GM19455 (cell line): ENCODE measurements at regions not wholly inside any gene's neighbourhood (a gene's known extent, or its start where the extent isn't known, plus 50 kb on each side); places are given as distances from the start of the nearest gene placed in this dataset.
"Not testable (repeated sequence)": the region's sequence is repeated elsewhere in the genome, so short reads cannot be mapped to it uniquely, and the experiment has no call there.

Experiments used
- ATAC-seq: cut with Tn5 transposase; IDR thresholded peaks from one replicate; pipeline ENCODE4 v1.9.1; 2021; ENCODE audit not compliant: unreplicated experiment

DNA sequence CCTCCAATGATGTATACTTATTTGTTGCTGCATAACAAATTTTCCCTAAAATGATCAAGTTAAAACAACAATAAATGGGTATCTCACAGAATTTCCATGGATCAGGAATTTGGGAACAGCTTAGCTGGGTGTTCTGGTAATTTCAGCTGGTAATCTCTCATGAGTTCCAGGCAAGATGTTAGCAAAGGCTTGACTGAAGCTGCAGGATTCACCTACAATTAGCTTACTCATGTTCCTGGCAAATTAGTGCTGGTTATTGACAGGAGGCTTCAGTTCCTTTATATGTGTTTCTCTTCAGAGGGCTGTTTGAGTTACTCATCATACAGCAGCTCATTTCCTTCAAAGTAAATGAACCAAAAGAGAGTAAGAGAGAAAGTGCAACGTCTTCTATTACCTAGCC, 506.3 kb upstream of the IMPG1 start:
- no peak for ATAC-seq

DNA sequence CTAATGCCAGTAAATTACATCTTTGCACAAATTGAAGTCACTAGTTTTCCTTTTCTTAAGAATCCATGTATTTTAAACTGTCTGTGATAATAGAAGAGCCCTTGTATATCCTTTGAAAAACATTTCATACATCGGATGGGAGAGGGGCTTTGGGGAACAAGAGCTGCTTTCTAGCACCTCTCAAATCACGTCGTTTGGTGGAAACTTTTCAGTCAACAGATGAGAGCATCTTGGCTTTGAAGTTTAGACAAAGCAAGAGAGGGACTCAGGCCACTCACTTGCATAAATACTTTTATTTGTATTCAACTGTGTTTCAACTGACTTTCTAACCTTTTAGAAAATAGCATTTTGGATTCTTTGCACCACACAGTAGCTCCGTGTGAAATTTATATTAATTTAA, 502.3 kb upstream of the IMPG1 start:
- no peak for ATAC-seq

DNA sequence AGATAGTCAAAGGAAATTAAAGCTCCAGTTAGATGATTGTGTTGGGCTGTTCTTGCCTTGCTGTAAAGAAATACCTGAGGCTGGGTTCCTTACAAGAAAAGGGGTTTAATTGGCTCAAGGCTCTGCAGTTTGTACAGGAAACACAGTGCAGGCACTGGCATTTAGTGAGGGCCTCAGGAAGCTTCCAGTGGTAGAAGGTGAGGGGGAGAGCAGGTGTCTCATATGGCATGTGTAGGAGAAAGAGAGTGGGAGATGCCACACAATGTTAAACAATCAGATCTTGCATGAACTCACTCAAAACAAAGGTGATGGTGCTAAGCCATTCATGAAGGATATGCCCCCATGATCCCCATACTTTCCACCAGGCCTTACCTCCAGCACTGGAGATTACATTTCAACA, 493.5 kb upstream of the IMPG1 start:
- ATAC-seq = no peak

DNA sequence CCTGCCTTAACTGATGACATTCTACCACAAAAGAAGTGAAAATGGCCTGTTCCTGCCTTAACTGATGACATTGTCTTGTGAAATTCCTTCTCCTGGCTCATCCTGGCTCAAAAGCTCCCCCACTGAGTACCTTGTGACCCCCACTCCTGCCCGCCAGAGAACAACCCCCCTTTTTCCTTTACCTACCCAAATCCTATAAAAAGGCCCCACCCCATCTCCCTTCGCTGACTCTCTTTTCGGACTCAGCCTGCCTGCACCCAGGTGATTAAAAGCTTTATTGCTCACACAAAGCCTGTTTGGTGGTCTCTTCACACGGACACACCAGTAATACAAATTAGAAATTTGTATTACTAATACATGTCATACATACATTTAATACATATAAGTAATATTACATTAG, 489.9 kb upstream of the IMPG1 start:
- not testable (repeated sequence) for ATAC-seq

DNA sequence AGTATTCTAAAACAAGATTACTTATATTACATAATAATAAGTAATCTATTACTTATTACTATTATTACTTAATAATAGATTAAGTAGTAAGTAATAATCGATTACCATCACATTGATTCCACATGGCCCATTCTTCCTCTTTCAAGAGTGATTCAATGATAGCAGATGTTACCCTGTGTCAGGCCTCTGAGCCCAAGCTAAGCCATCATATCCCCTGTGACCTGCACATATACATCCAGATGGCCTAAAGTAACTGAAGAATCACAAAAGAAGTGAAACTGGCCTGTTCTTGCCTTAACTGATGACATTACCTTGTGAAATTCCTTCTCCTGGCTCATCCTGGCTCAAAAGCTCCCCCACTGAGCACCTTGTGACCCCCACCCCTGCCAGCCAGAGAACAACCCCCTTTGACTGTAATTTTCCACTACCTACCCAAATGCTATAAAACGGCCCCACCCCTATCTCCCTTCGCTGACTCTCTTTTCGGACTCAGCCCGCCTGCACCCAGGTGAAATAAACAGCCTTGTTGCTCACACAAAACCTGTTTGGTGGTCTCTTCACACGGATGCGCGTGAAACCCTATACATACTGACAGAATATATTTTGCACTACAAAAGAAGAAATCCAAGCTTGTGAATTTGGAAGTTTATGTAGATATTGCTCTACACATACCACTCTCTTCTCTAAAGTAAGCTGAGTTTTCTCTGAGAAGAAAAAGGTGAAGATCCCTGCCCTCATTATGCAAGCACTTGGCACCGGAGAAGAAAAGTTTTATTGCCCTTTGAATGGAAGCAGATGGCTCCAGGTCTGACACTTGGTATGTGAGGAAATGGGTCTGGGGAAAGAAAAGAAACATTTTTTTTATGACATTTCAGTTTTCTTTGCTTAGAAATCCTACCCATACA, 488.6 kb upstream of the IMPG1 start:
- not testable (repeated sequence) for ATAC-seq

DNA sequence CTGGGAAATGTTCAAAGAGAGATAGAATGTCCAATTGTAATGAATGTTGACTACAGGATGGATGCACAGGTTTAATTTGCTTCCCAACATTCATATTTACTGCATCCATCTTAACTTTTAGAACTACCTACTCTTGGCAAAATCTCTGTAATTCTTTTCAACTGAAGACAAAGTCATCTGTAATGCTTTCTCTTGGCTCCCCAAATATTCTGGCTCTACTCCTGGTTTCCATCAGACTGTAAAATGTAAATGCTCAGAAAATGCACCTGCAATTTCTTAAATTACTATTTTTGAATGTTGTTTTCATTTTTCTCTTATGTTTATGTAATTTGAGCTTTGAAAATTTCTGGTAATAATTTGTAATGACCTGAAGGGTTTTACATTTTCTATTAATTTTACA, 480.8 kb upstream of the IMPG1 start:
- ATAC-seq = no peak

DNA sequence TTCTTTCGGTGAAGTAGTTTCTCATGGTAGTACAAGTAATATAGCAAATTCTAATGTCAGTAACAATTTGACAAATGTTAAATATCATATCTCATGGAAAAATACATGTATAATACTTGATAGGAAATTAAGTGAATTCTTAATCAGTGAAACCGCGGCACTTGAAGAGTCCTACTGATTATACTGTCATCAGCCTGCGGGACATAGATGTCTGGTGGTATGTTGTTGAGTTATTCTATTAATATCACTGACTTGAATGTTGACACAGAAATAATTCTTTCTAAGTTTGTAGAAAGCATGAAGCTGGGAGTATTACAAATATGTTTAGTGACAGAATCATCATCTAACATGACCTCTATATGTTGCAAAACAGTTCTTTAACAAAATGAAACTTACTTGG, 479.8 kb upstream of the IMPG1 start:
- ATAC-seq = no peak

DNA sequence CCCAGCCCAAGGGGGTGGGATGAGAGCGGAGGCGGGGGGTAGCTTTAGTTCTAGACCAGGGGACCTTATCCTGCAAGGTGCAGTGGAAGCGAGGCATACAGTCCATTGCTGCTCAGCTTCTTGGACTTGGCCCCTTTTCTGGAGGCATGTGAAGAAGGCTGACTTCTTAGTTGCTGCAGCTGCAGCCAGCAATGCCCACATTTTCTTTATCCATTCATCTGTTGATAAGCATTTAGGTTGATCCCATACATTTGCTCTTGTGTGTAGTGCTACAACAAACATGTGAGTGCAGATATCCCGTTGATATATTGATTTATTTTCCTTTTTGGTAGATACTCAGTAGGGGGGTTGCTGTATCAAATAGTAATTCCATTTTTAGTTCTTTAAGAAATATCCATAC, 461.2 kb upstream of the IMPG1 start:
- no peak for ATAC-seq

DNA sequence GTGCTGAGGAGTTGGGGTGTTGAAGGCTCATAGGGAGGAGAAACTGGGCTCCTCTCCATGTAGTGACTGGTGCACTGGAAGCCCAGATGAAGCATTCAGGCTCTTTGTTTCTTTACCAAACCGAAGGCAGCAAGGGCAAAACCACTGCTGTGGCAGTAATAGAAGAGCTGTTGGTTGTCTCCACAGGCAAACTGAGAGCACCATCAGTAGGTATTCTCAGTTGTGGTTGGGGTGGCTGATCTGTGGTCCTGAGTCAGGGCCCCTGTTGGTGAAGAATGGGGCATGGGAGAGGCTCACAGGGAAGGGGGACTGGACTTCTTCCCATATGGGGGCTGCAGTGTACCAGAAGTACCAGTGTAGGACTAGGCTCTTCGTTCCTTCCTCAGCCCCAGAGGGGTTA, 460.2 kb upstream of the IMPG1 start:
- no peak for ATAC-seq

DNA sequence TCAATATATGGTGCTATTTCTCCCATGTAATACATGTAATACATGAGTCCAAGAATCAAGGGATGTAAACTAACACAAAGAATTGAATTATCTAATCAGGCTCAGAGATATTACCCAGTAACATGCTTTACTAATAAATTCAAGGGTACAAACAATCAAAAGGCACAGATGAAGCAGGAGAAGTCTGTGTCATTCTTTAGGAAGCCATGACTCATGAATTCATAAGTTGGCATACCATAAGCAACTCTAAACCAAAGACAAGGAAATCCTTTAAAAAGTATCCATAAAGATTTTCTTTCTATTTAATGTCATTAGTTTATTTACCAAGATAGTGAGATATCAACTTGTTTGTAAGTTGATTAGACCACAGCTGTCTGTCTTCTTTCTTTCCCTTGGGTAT, 446.0 kb upstream of the IMPG1 start:
- ATAC-seq = no peak

DNA sequence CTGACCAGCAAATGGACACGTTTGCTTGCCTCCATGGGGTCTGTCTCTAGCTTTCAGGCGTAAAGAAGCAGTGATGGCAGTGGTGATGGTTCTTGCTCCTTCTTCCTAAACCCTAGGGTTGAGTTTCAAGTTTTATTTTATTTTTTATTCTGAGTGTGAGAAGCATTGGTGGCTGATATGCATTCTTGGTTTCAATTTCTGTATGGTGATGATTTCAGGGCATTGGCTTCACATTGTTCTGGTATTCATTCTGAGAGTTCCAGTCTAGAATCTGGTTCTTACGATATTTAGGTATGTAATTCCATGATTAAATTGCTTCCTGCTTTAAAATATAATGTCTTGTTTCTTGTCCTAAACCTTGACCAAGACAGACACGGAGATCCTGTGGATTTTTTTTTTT, 444.5 kb upstream of the IMPG1 start:
- no peak for ATAC-seq

DNA sequence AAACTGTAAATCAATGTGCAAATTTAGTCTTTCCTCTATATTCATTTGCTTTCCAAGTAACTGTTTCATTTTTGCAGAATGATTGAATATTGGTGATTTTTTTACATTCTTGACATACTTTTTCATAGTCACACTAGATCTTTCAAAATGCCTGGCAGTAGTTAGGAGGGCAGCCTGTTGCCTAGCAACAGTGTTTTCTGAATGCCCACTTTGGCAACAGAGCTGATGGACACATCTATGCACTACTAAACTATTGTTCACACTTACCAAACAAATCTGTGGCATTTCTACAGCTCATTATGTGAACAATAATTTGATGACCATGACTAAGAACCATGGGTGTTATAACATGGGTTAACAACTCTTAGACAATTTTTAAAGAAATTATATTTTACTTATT, 438.0 kb upstream of the IMPG1 start:
- ATAC-seq = no peak

DNA sequence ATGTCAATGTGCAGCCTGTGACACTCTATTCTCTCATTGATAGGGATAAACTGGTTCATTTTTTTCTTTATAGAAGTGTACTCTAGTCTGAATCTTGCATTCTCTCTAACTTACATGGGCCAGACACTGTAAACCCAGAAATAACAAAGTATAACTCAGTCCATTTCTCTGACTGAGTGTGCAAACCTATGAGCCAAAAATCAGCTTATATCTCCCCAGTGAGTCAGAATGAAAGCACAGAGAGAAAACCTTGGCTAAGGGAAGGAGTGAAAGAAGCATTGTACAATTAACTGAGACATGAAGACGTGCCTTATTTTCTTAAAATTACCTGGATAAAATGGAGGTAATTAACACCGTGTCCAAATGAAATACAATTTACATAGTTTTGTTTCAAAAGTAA, 436.9 kb upstream of the IMPG1 start:
- no peak for ATAC-seq

DNA sequence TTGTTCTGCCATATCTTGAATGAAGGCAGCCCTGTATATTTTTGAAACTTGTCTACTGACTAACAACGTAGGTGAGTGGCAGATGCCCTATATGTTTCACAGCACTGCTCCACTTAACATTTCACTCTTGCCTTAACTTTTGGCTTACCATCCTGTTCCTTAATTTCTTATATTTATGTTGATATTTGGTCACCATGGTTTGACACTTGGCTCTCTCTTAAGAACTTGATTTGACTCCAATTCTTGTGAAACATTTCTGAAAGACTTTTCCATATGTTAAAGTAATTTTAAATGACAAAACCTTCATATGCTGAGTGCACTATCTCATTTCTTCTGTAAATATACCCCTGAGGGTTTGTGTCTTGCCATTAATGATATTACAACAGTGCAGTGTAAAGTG, 434.3 kb upstream of the IMPG1 start:
- ATAC-seq = no peak

DNA sequence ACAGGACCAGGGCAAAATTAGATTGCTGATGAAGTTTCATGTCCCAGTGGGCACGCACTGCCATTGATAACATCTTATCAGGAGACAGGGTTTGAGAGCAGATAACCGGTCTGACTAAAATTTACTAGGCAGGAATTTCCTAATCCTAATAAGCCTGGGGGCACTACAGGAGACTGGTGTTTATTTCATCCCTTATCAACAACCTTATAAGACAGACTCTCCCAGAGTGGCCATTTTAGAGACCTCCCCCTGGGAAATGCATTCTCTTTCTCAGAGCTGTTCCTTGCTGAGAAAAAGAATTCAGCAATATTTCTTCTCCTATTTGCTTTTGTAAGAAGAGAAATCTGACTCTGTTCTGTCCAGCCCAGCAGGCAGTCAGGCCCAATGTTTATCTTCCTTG, 423.4 kb upstream of the IMPG1 start:
- ATAC-seq = no peak

DNA sequence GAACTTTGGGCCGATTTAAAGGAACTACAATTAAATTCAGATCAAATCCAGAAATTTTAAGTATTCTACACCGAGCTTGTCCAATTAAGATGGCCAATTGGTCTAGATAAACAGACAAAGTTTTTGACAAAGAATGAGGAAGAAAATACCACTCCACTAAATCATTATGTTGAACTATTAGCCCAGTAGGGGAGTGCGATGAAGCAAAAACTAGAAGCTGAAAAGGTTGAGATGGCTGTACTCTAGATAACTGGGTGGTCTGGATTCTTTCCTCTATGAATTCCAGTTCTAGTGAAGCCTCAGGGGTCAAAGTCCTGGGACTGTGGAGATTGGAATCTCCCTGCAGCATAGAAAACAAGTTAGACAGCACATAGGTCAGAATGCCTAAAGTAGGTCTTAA, 418.9 kb upstream of the IMPG1 start:
- ATAC-seq = not testable (repeated sequence)

DNA sequence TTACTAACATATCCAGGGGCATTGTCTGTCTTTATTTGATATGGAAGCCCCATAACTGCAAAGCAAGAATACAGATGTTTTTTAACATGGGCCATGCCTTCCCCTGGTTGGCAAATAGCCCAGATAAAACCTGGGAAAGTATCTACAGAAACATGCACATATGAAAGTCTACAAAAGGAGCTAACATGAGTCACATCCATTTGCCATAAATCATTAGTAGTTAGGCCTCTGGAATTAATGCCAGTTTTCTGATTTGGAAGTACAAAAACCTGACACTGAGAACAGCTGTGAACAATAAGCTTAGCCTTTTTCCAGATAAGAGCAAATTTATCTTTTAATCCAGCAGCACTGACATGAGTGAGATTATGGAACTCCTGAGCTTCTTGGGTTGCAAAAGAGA, 418.0 kb upstream of the IMPG1 start:
- no peak for ATAC-seq

DNA sequence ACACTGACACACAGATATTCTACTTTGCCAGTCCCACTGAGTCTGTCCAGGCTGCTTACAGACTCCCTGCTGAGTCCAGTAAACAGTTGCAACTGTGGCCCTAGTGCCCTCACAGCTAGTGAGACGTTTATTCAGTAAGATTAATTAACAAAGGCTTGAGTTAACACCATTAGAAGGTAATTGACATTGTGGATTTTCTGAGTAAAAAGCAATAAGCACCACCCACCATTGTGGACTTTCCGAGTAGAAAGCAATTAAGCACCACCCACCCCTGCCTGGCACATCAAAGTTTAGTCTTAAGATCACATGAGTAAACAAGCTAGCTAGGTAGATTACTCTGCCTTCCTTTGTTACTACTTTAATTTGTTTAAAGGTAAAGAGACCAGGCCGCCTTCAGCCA, 408.6 kb upstream of the IMPG1 start:
- no peak for ATAC-seq

DNA sequence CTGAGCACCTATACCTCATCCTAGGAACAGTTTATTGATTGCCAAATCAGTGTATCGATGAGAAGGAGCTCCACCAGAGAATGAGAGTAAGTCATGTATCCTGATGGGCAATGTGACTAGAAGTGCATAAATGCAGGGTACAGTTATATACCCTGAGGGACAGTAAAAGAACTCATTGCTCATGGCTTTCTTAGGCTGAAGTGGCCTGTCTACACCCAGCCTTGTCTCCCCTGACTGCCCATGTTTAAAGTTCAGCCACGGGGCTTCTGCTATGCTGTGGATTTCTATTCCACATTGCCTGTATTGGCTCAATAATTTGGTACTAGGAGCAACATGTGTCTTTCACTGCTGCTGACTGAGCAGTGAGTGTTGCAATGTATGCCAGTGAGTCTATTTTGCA, 400.4 kb upstream of the IMPG1 start:
- no peak for ATAC-seq

DNA sequence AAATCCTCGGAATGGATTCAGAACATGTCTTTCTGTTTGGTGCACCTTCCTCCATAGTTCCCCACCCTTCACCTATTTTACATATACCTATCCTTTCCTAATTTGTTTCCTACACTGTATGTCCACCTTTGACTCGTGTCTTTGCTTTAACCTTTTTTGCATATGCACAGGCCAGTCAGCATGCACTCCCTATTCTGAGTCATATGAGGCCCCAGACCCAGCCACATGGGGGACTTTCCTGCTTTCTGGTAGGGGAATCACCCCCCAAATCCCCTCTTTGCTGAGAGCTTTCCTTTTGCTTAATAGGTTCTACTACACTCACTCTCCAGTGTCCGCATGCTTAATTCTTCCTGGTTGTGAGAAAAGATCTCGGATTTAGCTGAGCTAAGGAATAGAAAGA, 393.8 kb upstream of the IMPG1 start:
- no peak for ATAC-seq

DNA sequence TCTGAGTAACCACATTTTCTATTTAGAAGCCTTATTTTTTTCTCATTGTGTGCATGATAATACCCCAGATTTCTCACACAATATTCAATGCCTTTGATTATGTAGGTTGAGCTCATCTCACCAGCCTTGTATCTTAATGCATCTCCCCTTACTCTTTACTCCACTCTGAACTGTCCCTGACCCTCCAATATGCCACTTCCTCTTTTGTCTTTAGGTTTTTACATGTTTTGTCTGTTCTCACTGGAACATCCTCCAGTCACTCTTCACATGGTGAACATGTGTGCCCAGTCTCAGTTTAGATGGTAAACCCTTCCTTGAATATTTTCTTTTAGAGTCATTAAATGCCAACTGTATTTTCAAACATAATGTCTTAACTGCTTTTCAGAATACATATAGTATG, 392.9 kb upstream of the IMPG1 start:
- no peak for ATAC-seq

DNA sequence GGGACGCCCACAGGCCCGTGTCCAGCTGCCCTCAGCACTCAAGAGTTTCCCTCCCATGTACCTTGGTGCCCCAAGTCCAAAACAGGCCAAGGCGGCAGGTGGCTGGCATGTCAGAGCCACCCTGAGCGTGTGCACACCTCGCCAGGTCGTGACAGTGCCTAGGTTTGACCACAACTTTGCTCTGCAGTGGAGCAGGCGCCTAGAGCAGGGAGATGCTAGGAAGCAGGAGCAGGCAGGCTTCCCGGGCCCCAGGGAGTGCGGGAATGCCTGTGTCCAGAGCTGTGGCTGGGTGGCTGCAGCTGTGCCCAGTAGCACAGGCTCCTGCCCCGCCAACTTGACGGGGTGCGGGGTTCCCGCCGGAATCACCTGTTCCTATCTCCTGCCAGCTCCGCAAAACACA, 380.8 kb upstream of the IMPG1 start:
- ATAC-seq = no peak
